Calu3 (cell line): ENCODE measurements at regions not wholly inside any gene's neighbourhood (a gene's known extent, or its start where the extent isn't known, plus 50 kb on each side); places are given as distances from the start of the nearest gene placed in this dataset.

ENCODE experiments used
- BruUV-seq: library from RNA; stranded (reverse); fragments of 400-500 nt; replicated peaks from 2 replicates; lab custom pipeline; 2021; lab: Mats Ljungman, UMichigan
- CTCF ChIA-PET: fragments of 300-600 bp; sonication (Branson Sonifier 250); formaldehyde crosslinking; loops from one replicate; lab custom pipeline; 2022; ENCODE audit warnings: antibody characterized with exemption; lab: Charles Lee
- DNase-seq: peaks from one replicate; pipeline ENCODE4 v3.0.0; 2022
- H3K27ac Mint-ChIP-seq: one replicate; pipeline ENCODE4 v1.8.0; 2022; ENCODE audit warnings: mixed read lengths; ENCODE audit not compliant: unreplicated experiment
- H3K27me3 Mint-ChIP-seq: one replicate; pipeline ENCODE4 v1.8.0; 2022; ENCODE audit warnings: mixed read lengths; ENCODE audit not compliant: unreplicated experiment
- H3K36me3 Mint-ChIP-seq: one replicate; pipeline ENCODE4 v1.8.0; 2022; ENCODE audit warnings: mild to moderate bottlenecking, moderate library complexity, mixed read lengths; ENCODE audit not compliant: insufficient read depth, unreplicated experiment
- H3K4me1 Mint-ChIP-seq: one replicate; pipeline ENCODE4 v1.8.0; 2022; ENCODE audit warnings: mild to moderate bottlenecking, low read depth, mixed read lengths; ENCODE audit not compliant: unreplicated experiment
- H3K4me3 Mint-ChIP-seq: one replicate; pipeline ENCODE4 v1.8.0; 2022; ENCODE audit warnings: mild to moderate bottlenecking, low read depth, moderate library complexity, mixed read lengths; ENCODE audit not compliant: unreplicated experiment
- H3K9me3 Mint-ChIP-seq: one replicate; pipeline ENCODE4 v1.8.0; 2022; ENCODE audit warnings: low read depth, mixed read lengths; ENCODE audit not compliant: unreplicated experiment
- intact Hi-C: fragments of 100-400 bp; cut with micrococcal nuclease; formaldehyde crosslinking; loops from one replicate; pipeline ENCODE4 v1.10.0; 2022; ENCODE audit not compliant: unreplicated experiment
- TF ChIP-seq, protein P1 (sequence below): fragments of 200-600 bp; IDR thresholded peaks from one replicate; pipeline ENCODE4 v1.8.0; 2022; ENCODE audit warnings: antibody characterized with exemption; ENCODE audit not compliant: unreplicated experiment

DNA sequence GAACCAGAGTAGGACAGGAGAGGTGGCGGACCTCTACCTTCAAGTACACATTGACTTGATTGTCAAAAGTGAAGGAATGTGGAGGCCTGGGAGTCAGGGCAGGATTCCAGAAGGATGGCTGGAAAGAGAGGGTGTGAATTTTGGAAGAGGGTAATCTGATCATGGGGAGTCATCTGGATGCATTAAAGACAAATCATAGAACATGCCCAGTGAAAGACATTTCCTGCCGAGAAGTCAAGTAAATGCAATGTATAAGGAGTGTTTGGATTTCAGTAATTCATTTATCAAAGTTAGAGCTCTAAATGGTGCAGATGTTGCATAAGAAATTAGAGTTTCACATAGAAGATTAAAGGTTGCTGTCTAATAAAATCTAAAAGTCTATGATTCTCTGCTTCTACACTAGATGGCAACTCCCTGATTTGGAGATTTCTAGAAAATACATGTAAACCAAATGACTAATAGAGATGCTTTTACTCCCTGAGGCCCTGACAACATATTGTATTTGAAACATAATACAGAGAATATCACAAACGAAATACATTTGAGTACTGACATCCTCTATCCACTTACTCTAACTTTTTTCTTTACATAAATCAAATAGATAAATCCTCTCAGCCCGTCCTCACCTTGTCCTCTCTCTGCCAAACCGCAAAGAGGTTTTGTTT is 91.3 kb downstream of the KCNA5 start:
- intact Hi-C loops, result no loop called here
- TF ChIP-seq, protein P1, sequence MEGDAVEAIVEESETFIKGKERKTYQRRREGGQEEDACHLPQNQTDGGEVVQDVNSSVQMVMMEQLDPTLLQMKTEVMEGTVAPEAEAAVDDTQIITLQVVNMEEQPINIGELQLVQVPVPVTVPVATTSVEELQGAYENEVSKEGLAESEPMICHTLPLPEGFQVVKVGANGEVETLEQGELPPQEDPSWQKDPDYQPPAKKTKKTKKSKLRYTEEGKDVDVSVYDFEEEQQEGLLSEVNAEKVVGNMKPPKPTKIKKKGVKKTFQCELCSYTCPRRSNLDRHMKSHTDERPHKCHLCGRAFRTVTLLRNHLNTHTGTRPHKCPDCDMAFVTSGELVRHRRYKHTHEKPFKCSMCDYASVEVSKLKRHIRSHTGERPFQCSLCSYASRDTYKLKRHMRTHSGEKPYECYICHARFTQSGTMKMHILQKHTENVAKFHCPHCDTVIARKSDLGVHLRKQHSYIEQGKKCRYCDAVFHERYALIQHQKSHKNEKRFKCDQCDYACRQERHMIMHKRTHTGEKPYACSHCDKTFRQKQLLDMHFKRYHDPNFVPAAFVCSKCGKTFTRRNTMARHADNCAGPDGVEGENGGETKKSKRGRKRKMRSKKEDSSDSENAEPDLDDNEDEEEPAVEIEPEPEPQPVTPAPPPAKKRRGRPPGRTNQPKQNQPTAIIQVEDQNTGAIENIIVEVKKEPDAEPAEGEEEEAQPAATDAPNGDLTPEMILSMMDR, result no peak
- CTCF ChIA-PET, result no interaction called here
- H3K27ac Mint-ChIP-seq, result no peak overlapping the region
- BruUV-seq, result no TSS peak
- no peak for DNase-seq
- H3K4me3 Mint-ChIP-seq, result no peak overlapping the region
- no peaks in the 10 kb centered on the region for H3K36me3 Mint-ChIP-seq
- peaks cover 28% of the 10 kb centered on the region for H3K27me3 Mint-ChIP-seq
- H3K9me3 Mint-ChIP-seq, result no peaks in the 10 kb centered on the region
- no peaks in the 10 kb centered on the region for H3K4me1 Mint-ChIP-seq

DNA sequence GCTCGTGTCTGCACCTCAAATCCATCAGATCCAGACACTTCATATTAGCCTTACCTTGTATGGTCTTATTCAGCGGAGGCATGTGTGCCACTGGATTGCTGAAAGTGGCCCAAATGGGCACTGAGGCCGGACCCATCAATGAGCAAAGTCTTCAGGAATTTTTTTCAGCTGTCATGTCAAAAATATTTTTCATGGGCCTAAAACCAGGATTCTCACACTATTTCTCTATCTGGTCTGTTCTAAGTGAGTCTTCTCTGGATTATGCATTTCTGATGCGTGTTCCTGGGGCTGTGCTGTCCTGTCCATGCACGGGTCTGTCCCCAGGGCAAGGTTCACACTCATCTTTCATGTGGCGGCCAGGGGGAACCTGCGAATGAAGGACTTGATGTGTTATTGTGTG is 94.6 kb downstream of the KCNA5 start:
- BruUV-seq, result no TSS peak
- intact Hi-C loops, result no loop called here
- CTCF ChIA-PET, result no interaction called here
- peaks cover 3% of the 10 kb centered on the region for H3K9me3 Mint-ChIP-seq
- H3K4me3 Mint-ChIP-seq, result no peak overlapping the region
- H3K36me3 Mint-ChIP-seq, result no peaks in the 10 kb centered on the region
- no peaks in the 10 kb centered on the region for H3K4me1 Mint-ChIP-seq
- peaks cover 28% of the 10 kb centered on the region for H3K27me3 Mint-ChIP-seq
- no peak for DNase-seq
- H3K27ac Mint-ChIP-seq, result no peak overlapping the region
- TF ChIP-seq, protein P1, result no peak

DNA sequence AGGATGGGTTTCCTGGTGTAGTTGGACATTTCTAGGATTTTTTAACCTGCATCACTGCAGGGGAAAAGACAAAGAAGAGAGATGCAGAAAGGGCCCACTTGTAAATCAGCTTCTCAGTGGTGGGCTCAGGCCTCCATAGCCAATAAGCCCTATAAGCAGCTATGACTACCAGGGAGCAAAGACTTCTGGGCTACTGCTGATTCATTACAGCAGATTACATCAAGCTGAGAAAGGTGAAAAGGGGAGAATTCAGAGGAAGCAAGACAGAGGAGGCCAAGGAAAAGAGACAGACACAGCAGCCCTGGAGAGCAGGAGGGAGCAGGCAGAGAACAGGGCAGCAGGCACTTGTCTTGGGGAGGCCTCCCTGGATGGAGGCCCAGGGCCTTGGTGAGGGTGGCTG is 95.2 kb downstream of the KCNA5 start:
- TF ChIP-seq, protein P1, result no peak
- CTCF ChIA-PET, result no interaction called here
- H3K4me3 Mint-ChIP-seq, result no peak overlapping the region
- intact Hi-C loops, result no loop called here
- BruUV-seq, result no TSS peak
- H3K27ac Mint-ChIP-seq, result no peak overlapping the region
- H3K27me3 Mint-ChIP-seq, result peaks cover 28% of the 10 kb centered on the region
- H3K4me1 Mint-ChIP-seq, result no peaks in the 10 kb centered on the region
- no peaks in the 10 kb centered on the region for H3K36me3 Mint-ChIP-seq
- no peak for DNase-seq
- peaks cover 4% of the 10 kb centered on the region for H3K9me3 Mint-ChIP-seq

DNA sequence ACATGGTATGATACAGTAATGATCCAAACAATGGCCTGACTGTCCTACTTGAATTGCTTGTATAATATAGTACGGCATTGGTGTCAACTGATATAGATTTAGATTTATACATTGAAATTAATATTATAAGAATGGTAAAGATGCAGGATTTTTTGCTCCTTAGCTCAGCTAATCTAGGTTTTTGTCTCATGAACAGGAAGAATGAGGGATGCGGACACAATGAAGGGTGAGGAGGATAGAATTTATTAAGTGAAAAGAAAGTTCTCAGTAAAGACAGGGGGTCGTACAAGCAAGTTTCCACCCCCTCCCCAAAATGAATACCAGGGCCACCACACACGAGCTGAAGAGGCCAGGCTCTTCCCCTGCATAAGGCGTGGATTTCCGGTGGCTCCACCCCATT is 96.1 kb downstream of the KCNA5 start:
- BruUV-seq, result no TSS peak
- TF ChIP-seq, protein P1, result no peak
- CTCF ChIA-PET, result no interaction called here
- no peak for DNase-seq
- Mint-ChIP-seq H3K4me3 (no peak overlapping the region), H3K9me3 (peaks cover 9% of the 10 kb centered on the region), H3K27me3 (peaks cover 21% of the 10 kb centered on the region), H3K4me1 (no peaks in the 10 kb centered on the region), H3K36me3 (no peaks in the 10 kb centered on the region), H3K27ac (no peak overlapping the region)
- intact Hi-C loops, result no loop called here
